Fibroblast of the aortic adventitia (primary cell): ENCODE measurements at regions not wholly inside any gene's neighbourhood (a gene's known extent, or its start where the extent isn't known, plus 50 kb on each side); places are given as distances from the start of the nearest gene placed in this dataset.

ENCODE experiments used
- DNase-seq: peaks from one replicate; pipeline ENCODE4 v3.0.0-alpha.2; 2010; ENCODE audit warnings: low read depth
- H3K4me3 ChIP-seq: 2 replicates; pipeline ENCODE4 v1.5.1; 2011; ENCODE audit warnings: low read depth, mild to moderate bottlenecking, control low read depth, low read length, moderate library complexity
- CTCF ChIP-seq: IDR thresholded peaks from 2 replicates; pipeline ENCODE4 v1.5.1; 2011; ENCODE audit warnings: mild to moderate bottlenecking, low read length, control low read depth, inconsistent platforms; ENCODE audit not compliant: insufficient read depth

- no peak for TF ChIP-seq CTCF
- no peak overlapping the region for H3K4me3 ChIP-seq
- no peak for DNase-seq
Measured at GRCh38 chr6:90663106-90663505, 76.2 kb upstream of the MAP3K7 start.

GRCh38 chr6:90660931-90661330, 74.1 kb upstream of the MAP3K7 start:
- no peak overlapping the region for H3K4me3 ChIP-seq
- DNase-seq = no peak
- TF ChIP-seq CTCF = no peak

- no peak overlapping the region for H3K4me3 ChIP-seq
- DNase-seq = no peak
- TF ChIP-seq CTCF = no peak
Measured at GRCh38 chr6:90658497-90658896, 71.6 kb upstream of the MAP3K7 start.

- no peak for DNase-seq
- no peak for TF ChIP-seq CTCF
- no peak overlapping the region for H3K4me3 ChIP-seq
Measured at GRCh38 chr6:90656325-90656724, 69.5 kb upstream of the MAP3K7 start.

GRCh38 chr6:90654806-90655205, 67.9 kb upstream of the MAP3K7 start:
- no peak for DNase-seq
- no peak overlapping the region for H3K4me3 ChIP-seq
- no peak for TF ChIP-seq CTCF

- H3K4me3 ChIP-seq = no peak overlapping the region
- DNase-seq = no peak
- no peak for TF ChIP-seq CTCF
Measured at GRCh38 chr6:90654166-90654565, 67.3 kb upstream of the MAP3K7 start.

GRCh38 chr6:90653750-90654149, 66.9 kb upstream of the MAP3K7 start:
- H3K4me3 ChIP-seq = no peak overlapping the region
- no peak for DNase-seq
- TF ChIP-seq CTCF = no peak
